ENCODE measurements at regions not wholly inside any gene's neighbourhood (a gene's known extent, or its start where the extent isn't known, plus 50 kb on each side); places are given as distances from the start of the nearest gene placed in this dataset.

DNA sequence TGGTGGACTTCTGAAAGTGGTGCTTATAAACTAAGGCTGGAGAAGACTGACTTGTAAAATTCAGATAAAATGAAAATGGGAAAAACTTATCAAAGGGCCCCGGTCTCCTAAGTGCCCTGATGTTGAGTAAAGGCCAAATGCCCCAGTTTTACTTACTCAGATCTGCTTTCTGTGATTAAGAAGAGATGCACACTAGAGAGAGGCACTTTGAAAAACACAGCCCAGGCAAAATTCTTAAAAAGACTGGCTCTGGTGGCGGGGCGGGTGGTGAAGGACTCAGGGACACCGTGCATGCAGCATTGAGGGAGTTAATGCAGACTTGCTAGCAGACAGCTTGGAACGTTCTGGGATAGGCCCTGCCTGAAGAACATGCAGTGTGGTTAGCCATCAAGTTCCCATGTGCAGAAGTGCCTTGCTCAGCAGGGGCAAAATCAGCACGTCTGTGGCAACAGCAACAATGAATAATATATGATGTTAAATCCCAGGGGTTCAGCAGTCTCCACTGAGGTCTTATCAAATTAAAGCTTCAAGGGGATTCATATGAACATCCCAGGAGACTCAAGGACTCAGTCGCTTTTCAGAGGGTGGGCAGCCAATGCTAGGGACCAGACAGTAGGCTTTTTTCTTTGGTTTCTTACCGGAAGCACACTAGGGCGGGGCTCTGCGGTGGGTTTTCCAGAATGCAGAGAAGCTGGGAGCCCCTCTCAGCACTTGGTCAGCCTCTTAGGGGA, 105.0 kb downstream of the DAD1 start:
- WGBS, 2 donors = 76 to 78% methylated on average over 9 to 10 of the region's 10 CpGs
- Histone ChIP-seq H3K4me3 (no peak overlapping the region), H3K27me3 (no peaks in the 10 kb centered on the region), H3K27ac (no peak overlapping the region), H3K9me3 (no peaks in the 10 kb centered on the region), H3K4me1 (no peaks in the 10 kb centered on the region), H3K36me3 (ENCODE audit: low read depth, missing control alignments) (no peaks in the 10 kb centered on the region)
- no peak for DNase-seq
- no peak for TF ChIP-seq CTCF (IDR thresholded peaks at IDR 0.05)
- no peak for TF ChIP-seq POLR2A (IDR thresholded peaks at IDR 0.05)
- intact Hi-C loops (cut with DNase I; ENCODE audit: low total_unique reads) = no loop called here

GRCh38 chr14:22482782-22483553, 106.1 kb downstream of the DAD1 start:
- no peak overlapping the region for H3K27ac ChIP-seq
- no peak overlapping the region for H3K4me3 ChIP-seq
- no peak for TF ChIP-seq CTCF (IDR thresholded peaks at IDR 0.05)
- no peak for TF ChIP-seq POLR2A (IDR thresholded peaks at IDR 0.05)
- no peaks in the 10 kb centered on the region for H3K27me3 ChIP-seq
- H3K36me3 ChIP-seq (ENCODE audit: low read depth, missing control alignments) = no peaks in the 10 kb centered on the region
- WGBS, 2 donors = 84 to 87% methylated on average over 6 of the region's 6 CpGs
- no peaks in the 10 kb centered on the region for H3K9me3 ChIP-seq
- H3K4me1 ChIP-seq = no peaks in the 10 kb centered on the region
- intact Hi-C loops (cut with DNase I; ENCODE audit: low total_unique reads) = no loop called here
- DNase-seq = no peak

GRCh38 chr14:22482085-22482694, 106.8 kb downstream of the DAD1 start:
- H3K9me3 ChIP-seq = no peaks in the 10 kb centered on the region
- TF ChIP-seq POLR2A (IDR thresholded peaks at IDR 0.05) (no peak), CTCF (IDR thresholded peaks at IDR 0.05) (no peak)
- H3K36me3 ChIP-seq (ENCODE audit: low read depth, missing control alignments) = no peaks in the 10 kb centered on the region
- no peaks in the 10 kb centered on the region for H3K27me3 ChIP-seq
- intact Hi-C loops (cut with DNase I; ENCODE audit: low total_unique reads) = no loop called here
- H3K4me1 ChIP-seq = peaks cover 8% of the 10 kb centered on the region
- no peak for DNase-seq
- H3K4me3 ChIP-seq = no peak overlapping the region
- H3K27ac ChIP-seq = no peak overlapping the region
- 81% methylated on average over 8 of the region's 8 CpGs for WGBS, 2 donors

GRCh38 chr14:22481546-22481945, 107.5 kb downstream of the DAD1 start:
- H3K27ac ChIP-seq = no peak overlapping the region
- H3K4me1 ChIP-seq = peaks cover 13% of the 10 kb centered on the region
- no peaks in the 10 kb centered on the region for H3K9me3 ChIP-seq
- no peak overlapping the region for H3K4me3 ChIP-seq
- H3K27me3 ChIP-seq = no peaks in the 10 kb centered on the region
- intact Hi-C loops (cut with DNase I; ENCODE audit: low total_unique reads) = no loop called here
- no peaks in the 10 kb centered on the region for H3K36me3 ChIP-seq (ENCODE audit: low read depth, missing control alignments)
- no peak for TF ChIP-seq CTCF (IDR thresholded peaks at IDR 0.05)
- TF ChIP-seq POLR2A (IDR thresholded peaks at IDR 0.05) = no peak
- WGBS, 2 donors = 44 to 63% methylated on average over 4 of the region's 4 CpGs
- DNase-seq = no peak
